Endodermal cell (in vitro differentiated cells): ENCODE measurements at regions not wholly inside any gene's neighbourhood (a gene's known extent, or its start where the extent isn't known, plus 50 kb on each side); places are given as distances from the start of the nearest gene placed in this dataset.

Experiments used
- DNase-seq: peaks from one replicate; pipeline ENCODE4 v3.0.0-alpha.2; 2017
- H3K27ac ChIP-seq: 2 replicates; pipeline ENCODE4 v1.5.1; 2013; ENCODE audit warnings: mild to moderate bottlenecking, low read depth, low read length, moderate library complexity
- H3K27me3 ChIP-seq: 2 replicates; pipeline ENCODE4 v1.6.1; 2013; ENCODE audit warnings: mild to moderate bottlenecking, low read length, moderate library complexity; ENCODE audit not compliant: insufficient read depth, control insufficient read depth, poor library complexity, severe bottlenecking
- H3K36me3 ChIP-seq: 2 replicates; pipeline ENCODE4 v1.7.0; 2013; ENCODE audit warnings: mild to moderate bottlenecking, low read length, moderate library complexity; ENCODE audit not compliant: control insufficient read depth, insufficient read depth
- H3K4me1 ChIP-seq: one replicate; pipeline ENCODE4 v1.7.0; 2013; ENCODE audit warnings: low read length; ENCODE audit not compliant: control insufficient read depth, insufficient read depth
- H3K4me3 ChIP-seq: 2 replicates; pipeline ENCODE4 v1.5.1; 2013; ENCODE audit warnings: mild to moderate bottlenecking, low read length, moderate library complexity
- H3K9ac ChIP-seq: 2 replicates; pipeline ENCODE4 v1.6.1; 2013; ENCODE audit warnings: mild to moderate bottlenecking, low read length, moderate library complexity; ENCODE audit not compliant: poor library complexity, severe bottlenecking; ENCODE audit errors: extremely low read depth
- H3K9me3 ChIP-seq: 2 replicates; pipeline ENCODE4 v1.6.1; 2013; ENCODE audit warnings: mild to moderate bottlenecking, low read length, moderate library complexity; ENCODE audit not compliant: control insufficient read depth
- H3K27ac Mint-ChIP-seq: 2 replicates; pipeline ENCODE4 v1.8.0; 2020; ENCODE audit warnings: mixed read lengths
- H3K27me3 Mint-ChIP-seq: 2 replicates; pipeline ENCODE4 v1.8.0; 2021; ENCODE audit warnings: mild to moderate bottlenecking, mixed read lengths; ENCODE audit not compliant: insufficient read depth
- H3K36me3 Mint-ChIP-seq: 2 replicates; pipeline ENCODE4 v1.8.0; 2020; ENCODE audit warnings: low read depth, mixed read lengths
- H3K4me1 Mint-ChIP-seq: 2 replicates; pipeline ENCODE4 v1.8.0; 2020; ENCODE audit warnings: mixed read lengths
- H3K4me3 Mint-ChIP-seq: 2 replicates; pipeline ENCODE4 v1.8.0; 2020; ENCODE audit warnings: mild to moderate bottlenecking, moderate library complexity, mixed read lengths
- H3K9me3 Mint-ChIP-seq: 2 replicates; pipeline ENCODE4 v1.8.0; 2020; ENCODE audit warnings: mild to moderate bottlenecking, mixed read lengths
- CTCF ChIP-seq: fragments of 200-600 bp; sonication (generic); conservative IDR thresholded peaks from 2 replicates; pipeline ENCODE4 v1.5.0; 2021; ENCODE audit warnings: antibody characterized with exemption, mild to moderate bottlenecking
- WGBS, 2 experiments: methylation state at CpG; one replicate each; pipeline versions ENCODE4 v1.1.5 to v1.1.7; 2013; ENCODE audit warnings: missing lambda C conversion rate in 2 of 2, mixed read lengths in 1 of 2; ENCODE audit not compliant: insufficient coverage in 1 of 2, insufficient read length in 1 of 2; 5-methylcytosine and 5-hydroxymethylcytosine counted together

GRCh38 chr11:13207270-13207664 is 70.3 kb upstream of the BMAL1 start:
- Mint-ChIP-seq H3K4me3 (peak overlapping the region; percentile 41), H3K27ac (peak overlapping the region; percentile 86), H3K9me3 (no peaks in the 10 kb centered on the region), H3K36me3 (no peaks in the 10 kb centered on the region), H3K27me3 (no peaks in the 10 kb centered on the region), H3K4me1 (peaks cover 25% of the 10 kb centered on the region)
- peak; percentile 72 for TF ChIP-seq CTCF
- no peak for DNase-seq
- WGBS, 2 experiments, result 64 to 78% methylated on average over 2 to 3 of the region's 3 CpGs
- no peak overlapping the region for H3K27ac ChIP-seq
- no peaks in the 10 kb centered on the region for H3K36me3 ChIP-seq
- H3K9me3 ChIP-seq, result no peaks in the 10 kb centered on the region
- H3K27me3 ChIP-seq, result no peaks in the 10 kb centered on the region
- peak overlapping the region; percentile 57 for H3K4me3 ChIP-seq
- H3K9ac ChIP-seq, result no peak overlapping the region
- H3K4me1 ChIP-seq, result peaks cover 3% of the 10 kb centered on the region

DNA sequence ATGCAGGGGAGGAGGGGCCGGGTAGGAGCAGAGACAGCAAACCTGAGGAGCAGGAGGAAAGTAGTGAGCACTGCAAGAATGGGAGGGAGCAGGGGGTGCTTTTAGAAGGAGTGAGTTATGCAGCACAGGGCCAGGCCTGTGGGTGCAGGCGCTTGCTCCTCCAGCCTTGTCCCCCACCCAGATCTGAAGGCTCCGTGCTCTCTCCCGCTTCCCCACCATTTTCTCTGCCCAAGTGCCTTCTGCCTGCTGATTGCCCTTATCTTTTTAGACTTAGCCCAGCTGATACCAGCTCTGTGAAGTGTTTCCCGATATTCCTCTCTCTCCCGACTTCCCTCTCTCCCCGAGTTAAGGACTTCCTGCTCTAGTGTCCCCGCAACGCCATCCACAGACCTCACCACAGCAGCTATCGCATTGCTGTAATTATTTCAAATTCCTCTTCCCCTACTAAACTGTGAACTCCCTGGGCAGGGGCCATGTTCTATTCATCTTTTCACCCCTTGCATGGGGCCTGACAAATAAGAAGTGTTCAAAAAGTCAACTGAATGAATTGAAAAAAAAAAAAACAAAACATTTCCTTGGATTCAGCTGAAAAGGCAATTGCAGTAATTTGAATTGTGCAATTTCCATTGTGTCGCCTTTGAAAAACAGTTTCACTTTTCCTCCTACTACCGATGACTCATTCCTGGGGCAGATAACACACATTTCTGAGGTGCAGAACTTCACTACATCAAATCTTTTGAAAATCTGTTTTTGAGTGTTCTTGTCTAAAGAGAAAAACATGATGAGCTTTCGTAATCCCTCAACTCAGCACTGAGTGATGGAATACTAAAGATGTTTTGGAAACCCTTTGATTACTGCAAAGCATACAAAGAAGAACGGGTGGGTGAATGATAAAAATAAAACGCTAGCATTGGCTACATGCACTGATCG is 69.7 kb upstream of the BMAL1 start:
- Mint-ChIP-seq H3K9me3 (no peaks in the 10 kb centered on the region), H3K4me1 (peaks cover 25% of the 10 kb centered on the region), H3K27me3 (no peaks in the 10 kb centered on the region), H3K27ac (peak overlapping the region; percentile 86), H3K36me3 (no peaks in the 10 kb centered on the region), H3K4me3 (peak overlapping the region; percentile 41)
- TF ChIP-seq CTCF, result no peak
- peak; percentile 72 for DNase-seq
- Histone ChIP-seq H3K36me3 (no peaks in the 10 kb centered on the region), H3K4me1 (peaks cover 3% of the 10 kb centered on the region), H3K27ac (no peak overlapping the region), H3K9ac (peak overlapping the region; percentile 3), H3K4me3 (peak overlapping the region; percentile 57), H3K9me3 (no peaks in the 10 kb centered on the region), H3K27me3 (no peaks in the 10 kb centered on the region)
- 49 to 58% methylated on average over 7 to 16 of the region's 16 CpGs for WGBS, 2 experiments

DNA sequence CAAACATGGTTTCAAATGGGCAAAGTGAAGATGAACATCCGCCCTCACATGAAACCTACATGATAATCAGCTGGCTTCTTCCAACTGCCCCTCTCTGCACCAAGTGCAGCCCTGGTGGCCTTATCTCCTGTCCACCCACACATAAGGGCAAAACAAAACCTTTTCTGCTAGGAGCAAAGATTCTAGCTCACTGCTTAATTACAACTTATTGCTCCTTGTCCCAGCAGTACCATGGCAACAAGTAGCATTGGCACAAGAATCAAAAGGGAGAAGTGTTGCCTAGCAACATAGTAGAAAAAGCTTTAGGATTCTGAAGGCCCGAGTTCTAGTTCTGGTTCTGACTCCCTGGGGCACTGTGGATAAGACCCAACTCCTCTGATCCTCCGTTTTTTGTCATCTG is 68.7 kb upstream of the BMAL1 start:
- Histone ChIP-seq H3K9me3 (no peaks in the 10 kb centered on the region), H3K27ac (no peak overlapping the region), H3K4me1 (peaks cover 3% of the 10 kb centered on the region), H3K9ac (no peak overlapping the region), H3K36me3 (no peaks in the 10 kb centered on the region), H3K4me3 (no peak overlapping the region), H3K27me3 (no peaks in the 10 kb centered on the region)
- Mint-ChIP-seq H3K36me3 (no peaks in the 10 kb centered on the region), H3K27me3 (no peaks in the 10 kb centered on the region), H3K27ac (no peak overlapping the region), H3K4me3 (no peak overlapping the region), H3K9me3 (no peaks in the 10 kb centered on the region), H3K4me1 (peaks cover 25% of the 10 kb centered on the region)
- whole genome bisulfite sequencing, 2 experiments, result 67 to 75% methylated on average over 3 of the region's 3 CpGs
- no peak for DNase-seq
- TF ChIP-seq CTCF, result no peak
